ENCODE measurements at regions not wholly inside any gene's neighbourhood (a gene's known extent, or its start where the extent isn't known, plus 50 kb on each side); places are given as distances from the start of the nearest gene placed in this dataset.
"Not testable (repeated sequence)": the region's sequence is repeated elsewhere in the genome, so short reads cannot be mapped to it uniquely, and the experiment has no call there.

DNA sequence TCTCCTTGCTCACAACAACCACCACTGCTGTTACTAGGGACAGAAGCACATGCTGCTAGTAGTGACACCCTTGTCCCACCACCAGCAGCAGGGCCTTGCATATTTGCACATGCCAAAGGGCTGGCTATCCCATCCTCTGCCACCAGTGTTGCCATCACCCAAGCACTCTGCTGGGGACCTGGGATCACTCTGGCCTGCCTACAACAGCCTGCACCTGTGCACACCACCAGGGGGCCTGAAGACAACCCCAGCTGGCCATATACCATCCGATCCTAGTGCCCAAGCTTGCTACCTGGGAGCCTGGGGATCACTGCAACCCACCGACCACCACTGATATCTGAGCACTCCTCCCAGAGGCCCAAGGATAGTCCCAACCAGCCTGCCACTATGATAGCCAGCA is 99.9 kb upstream of the FANCL start:
- Histone ChIP-seq H3K36me3 (ENCODE audit: insufficient read depth, low read length) (no peaks in the 10 kb centered on the region), H3K4me1 (ENCODE audit: insufficient read depth, low read length) (no peaks in the 10 kb centered on the region), H3K27me3 (ENCODE audit: insufficient read depth, low read length) (no peaks in the 10 kb centered on the region), H3K4me3 (ENCODE audit: low read length in 2 of 2) (no peak overlapping the region), H3K27ac (ENCODE audit: low read depth, low read length) (no peak overlapping the region), H3K9me3 (ENCODE audit: control insufficient read depth in 1 of 2, low read length in 2 of 2) (no peaks in the 10 kb centered on the region)
- Mint-ChIP-seq H3K9me3 (peaks cover 5 to 21% (median 13%) of the 10 kb centered on the region in 8 donors), H3K4me3 (no peak overlapping the region), H3K27me3 (peaks cover 4 to 11% of the 10 kb centered on the region in 2 donors), H3K27ac (no peak overlapping the region), H3K36me3 (peaks cover 0 to 5% of the 10 kb centered on the region in 2 donors), H3K4me1 (no peaks in the 10 kb centered on the region)
- ChIA-PET CTCF (ENCODE audit: partially characterized antibody) (no interaction called here), POLR2A (ENCODE audit: partially characterized antibody) (no interaction called here)
- intact Hi-C loops (cut with micrococcal nuclease): no loop called here
- DNase-seq: no peak

DNA sequence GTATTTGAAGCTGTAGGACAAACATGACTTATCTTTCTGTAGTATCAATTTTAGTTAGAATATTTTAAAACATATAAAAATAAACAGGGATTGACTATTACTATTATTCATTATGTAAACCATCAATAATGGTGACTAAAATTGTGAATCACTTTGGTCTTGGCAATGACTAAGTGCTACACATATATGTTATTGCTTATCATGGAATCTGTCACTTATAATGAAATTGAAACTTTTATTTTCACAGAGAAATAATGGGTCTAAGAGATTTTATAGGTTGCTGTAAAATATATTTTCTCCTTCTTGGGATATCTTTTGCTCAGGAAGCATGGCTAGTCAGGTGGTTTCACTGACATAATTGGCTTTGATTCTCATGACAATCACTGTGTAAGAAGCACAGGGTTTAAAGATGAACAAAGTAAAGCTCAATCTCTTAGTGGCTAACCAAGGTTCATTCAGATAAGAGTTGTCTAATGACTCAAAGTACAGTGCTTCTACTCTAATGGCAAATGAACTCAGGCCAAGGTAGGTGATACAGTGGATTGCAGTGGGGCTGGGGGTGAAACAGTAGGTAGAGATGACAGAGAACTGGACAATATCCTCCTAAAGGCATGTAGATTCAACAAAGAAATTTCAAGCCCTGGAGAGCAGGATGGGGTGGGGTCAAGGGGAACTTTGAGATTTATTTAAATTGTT is 98.6 kb upstream of the FANCL start:
- POLR2A ChIA-PET (ENCODE audit: partially characterized antibody): no interaction called here
- intact Hi-C loops (cut with micrococcal nuclease): no loop called here
- H3K36me3 ChIP-seq (ENCODE audit: insufficient read depth, low read length): no peaks in the 10 kb centered on the region
- no peaks in the 10 kb centered on the region for H3K4me1 ChIP-seq (ENCODE audit: insufficient read depth, low read length)
- DNase-seq: no peak
- CTCF ChIA-PET (ENCODE audit: partially characterized antibody): no interaction called here
- no peak overlapping the region for H3K27ac ChIP-seq (ENCODE audit: low read depth, low read length)
- Mint-ChIP-seq H3K4me3 (no peak overlapping the region), H3K27ac (no peak overlapping the region), H3K9me3 (peaks cover 5 to 21% (median 13%) of the 10 kb centered on the region in 8 donors), H3K27me3 (peaks cover 4 to 11% of the 10 kb centered on the region in 2 donors), H3K36me3 (peaks cover 0 to 5% of the 10 kb centered on the region in 2 donors), H3K4me1 (no peaks in the 10 kb centered on the region)
- no peaks in the 10 kb centered on the region for H3K9me3 ChIP-seq (ENCODE audit: control insufficient read depth in 1 of 2, low read length in 2 of 2)
- H3K27me3 ChIP-seq (ENCODE audit: insufficient read depth, low read length): no peaks in the 10 kb centered on the region
- no peak overlapping the region for H3K4me3 ChIP-seq (ENCODE audit: low read length in 2 of 2)

GRCh38 chr2:58336416-58336815 is 95.3 kb upstream of the FANCL start:
- Histone ChIP-seq H3K4me3 (ENCODE audit: low read length in 2 of 2) (no peak overlapping the region), H3K27me3 (ENCODE audit: insufficient read depth, low read length) (no peaks in the 10 kb centered on the region), H3K27ac (ENCODE audit: low read depth, low read length) (no peak overlapping the region), H3K36me3 (ENCODE audit: insufficient read depth, low read length) (no peaks in the 10 kb centered on the region), H3K9me3 (ENCODE audit: control insufficient read depth in 1 of 2, low read length in 2 of 2) (no peaks in the 10 kb centered on the region), H3K4me1 (ENCODE audit: insufficient read depth, low read length) (no peaks in the 10 kb centered on the region)
- no peak for DNase-seq
- ChIA-PET POLR2A (ENCODE audit: partially characterized antibody) (no interaction called here), CTCF (ENCODE audit: partially characterized antibody) (interaction anchor here (0.9 kb wide), 1 partner anchor 16 kb away, joined by 3 read pairs; no protein-coding TSS in a partner anchor)
- no peak overlapping the region for H3K27ac Mint-ChIP-seq
- no peaks in the 10 kb centered on the region for H3K36me3 Mint-ChIP-seq
- H3K27me3 Mint-ChIP-seq: peaks cover 0 to 5% of the 10 kb centered on the region in 2 donors
- no peaks in the 10 kb centered on the region for H3K4me1 Mint-ChIP-seq
- intact Hi-C loops (cut with micrococcal nuclease): no loop called here
- H3K9me3 Mint-ChIP-seq: peaks cover 0 to 7% (median under 1%) of the 10 kb centered on the region in 8 donors
- no peak overlapping the region for H3K4me3 Mint-ChIP-seq

GRCh38 chr2:58334414-58334813 is 93.3 kb upstream of the FANCL start:
- intact Hi-C loops (cut with micrococcal nuclease): no loop called here
- no peaks in the 10 kb centered on the region for H3K9me3 Mint-ChIP-seq
- no peak for DNase-seq
- no peaks in the 10 kb centered on the region for H3K27me3 Mint-ChIP-seq
- no peaks in the 10 kb centered on the region for H3K9me3 ChIP-seq (ENCODE audit: control insufficient read depth in 1 of 2, low read length in 2 of 2)
- no peaks in the 10 kb centered on the region for H3K36me3 ChIP-seq (ENCODE audit: insufficient read depth, low read length)
- CTCF ChIA-PET (ENCODE audit: partially characterized antibody): no interaction called here
- H3K27ac ChIP-seq (ENCODE audit: low read depth, low read length): no peak overlapping the region
- H3K4me1 ChIP-seq (ENCODE audit: insufficient read depth, low read length): no peaks in the 10 kb centered on the region
- H3K4me3 ChIP-seq (ENCODE audit: low read length in 2 of 2): no peak overlapping the region
- H3K4me3 Mint-ChIP-seq: no peak overlapping the region
- POLR2A ChIA-PET (ENCODE audit: partially characterized antibody): no interaction called here
- H3K27me3 ChIP-seq (ENCODE audit: insufficient read depth, low read length): no peaks in the 10 kb centered on the region
- no peak overlapping the region for H3K27ac Mint-ChIP-seq
- no peaks in the 10 kb centered on the region for H3K36me3 Mint-ChIP-seq
- H3K4me1 Mint-ChIP-seq: no peaks in the 10 kb centered on the region

- H3K27me3 Mint-ChIP-seq; CTCF ChIA-PET (ENCODE audit: partially characterized antibody); H3K36me3 ChIP-seq (ENCODE audit: insufficient read depth, low read length); DNase-seq; intact Hi-C loops (cut with micrococcal nuclease); H3K27ac ChIP-seq (ENCODE audit: low read depth, low read length); H3K4me1 ChIP-seq (ENCODE audit: insufficient read depth, low read length); H3K4me3 Mint-ChIP-seq; H3K4me1 Mint-ChIP-seq; POLR2A ChIA-PET (ENCODE audit: partially characterized antibody); H3K27me3 ChIP-seq (ENCODE audit: insufficient read depth, low read length); H3K27ac Mint-ChIP-seq; H3K36me3 Mint-ChIP-seq; H3K9me3 ChIP-seq (ENCODE audit: control insufficient read depth in 1 of 2, low read length in 2 of 2); H3K4me3 ChIP-seq (ENCODE audit: low read length in 2 of 2): not testable (repeated sequence)
- peaks cover 0 to 21% (median 0%) of the 10 kb centered on the region in 8 donors for H3K9me3 Mint-ChIP-seq
Observed at GRCh38 chr2:58325296-58325895, 84.3 kb upstream of the FANCL start.

- no peak overlapping the region for H3K4me3 ChIP-seq (ENCODE audit: low read length in 2 of 2)
- H3K27ac Mint-ChIP-seq: no peak overlapping the region
- no peak overlapping the region for H3K4me3 Mint-ChIP-seq
- no peaks in the 10 kb centered on the region for H3K36me3 ChIP-seq (ENCODE audit: insufficient read depth, low read length)
- POLR2A ChIA-PET (ENCODE audit: partially characterized antibody): no interaction called here
- H3K36me3 Mint-ChIP-seq: no peaks in the 10 kb centered on the region
- no peaks in the 10 kb centered on the region for H3K27me3 ChIP-seq (ENCODE audit: insufficient read depth, low read length)
- H3K27ac ChIP-seq (ENCODE audit: low read depth, low read length): no peak overlapping the region
- no peaks in the 10 kb centered on the region for H3K4me1 Mint-ChIP-seq
- CTCF ChIA-PET (ENCODE audit: partially characterized antibody): interaction anchor here (0.7 kb wide), 1 partner anchor 340 kb away, joined by 4 read pairs; no protein-coding TSS in a partner anchor
- no peaks in the 10 kb centered on the region for H3K9me3 ChIP-seq (ENCODE audit: control insufficient read depth in 1 of 2, low read length in 2 of 2)
- H3K9me3 Mint-ChIP-seq: peaks cover 0 to 3% (median 0%) of the 10 kb centered on the region in 8 donors
- no peaks in the 10 kb centered on the region for H3K4me1 ChIP-seq (ENCODE audit: insufficient read depth, low read length)
- H3K27me3 Mint-ChIP-seq: peaks cover 0 to 4% of the 10 kb centered on the region in 2 donors
- no peak for DNase-seq
- intact Hi-C loops (cut with micrococcal nuclease): no loop called here
Observed at GRCh38 chr2:58319481-58319880, 78.4 kb upstream of the FANCL start.

DNA sequence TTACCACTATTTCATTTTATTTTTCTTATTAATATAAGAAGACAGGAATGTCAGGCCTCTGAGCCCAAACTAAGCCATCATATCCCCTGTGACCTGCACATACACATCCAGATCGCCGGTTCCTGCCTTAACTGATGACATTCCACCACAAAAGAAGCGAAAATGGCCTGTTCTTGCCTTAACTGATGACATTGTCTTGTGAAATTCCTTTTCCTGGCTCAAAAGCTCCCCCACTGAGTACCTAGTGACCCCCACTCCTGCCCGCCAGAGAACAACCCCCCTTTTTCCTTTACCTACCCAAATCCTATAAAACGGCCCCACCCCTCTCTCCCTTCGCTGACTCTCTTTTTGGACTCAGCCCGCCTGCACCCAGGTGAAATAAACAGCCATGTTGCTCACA is 77.8 kb upstream of the FANCL start:
- H3K4me3 Mint-ChIP-seq; POLR2A ChIA-PET (ENCODE audit: partially characterized antibody); CTCF ChIA-PET (ENCODE audit: partially characterized antibody); H3K27ac Mint-ChIP-seq; H3K4me1 ChIP-seq (ENCODE audit: insufficient read depth, low read length); H3K36me3 Mint-ChIP-seq; H3K36me3 ChIP-seq (ENCODE audit: insufficient read depth, low read length); H3K9me3 Mint-ChIP-seq; H3K4me3 ChIP-seq (ENCODE audit: low read length in 2 of 2); H3K27ac ChIP-seq (ENCODE audit: low read depth, low read length); DNase-seq; H3K9me3 ChIP-seq (ENCODE audit: control insufficient read depth in 1 of 2, low read length in 2 of 2); H3K4me1 Mint-ChIP-seq; H3K27me3 ChIP-seq (ENCODE audit: insufficient read depth, low read length); intact Hi-C loops (cut with micrococcal nuclease); H3K27me3 Mint-ChIP-seq: not testable (repeated sequence)
